Right lobe of liver (tissue), 6 donors: ENCODE measurements at regions not wholly inside any gene's neighbourhood (a gene's known extent, or its start where the extent isn't known, plus 50 kb on each side); places are given as distances from the start of the nearest gene placed in this dataset.

Experiments used
- ATAC-seq, 4 donors: fragments of 200-7000 bp; cut with Tn5 transposase; one replicate each; pipeline ENCODE4 v1.9.1; 2020; ENCODE audit warnings: mild to moderate bottlenecking in 4 of 4, moderate library complexity in 4 of 4
- DNase-seq, 3 donors: peaks; one replicate each; pipeline ENCODE4 v3.0.0-alpha.2; 2020
- H3K27ac ChIP-seq, 3 donors: fragments of 200-600 bp; one replicate each; pipeline ENCODE4 v1.8.0; 2022
- H3K27me3 ChIP-seq, 2 donors: fragments of 200-600 bp; one replicate each; pipeline ENCODE4 v1.8.0; 2022
- H3K36me3 ChIP-seq, 4 donors: fragments of 200-600 bp; sonication (generic) in 1 of 4; one replicate each; pipeline versions ENCODE4 v1.5.1 to v1.8.0; 2017 to 2022; ENCODE audit warnings: control low read depth in 1 of 4
- H3K4me1 ChIP-seq, 4 donors: fragments of 200-600 bp; sonication (generic) in 1 of 4; one replicate each; pipeline versions ENCODE4 v1.5.1 to v1.8.0; 2017 to 2022; ENCODE audit warnings: control low read depth in 1 of 4
- H3K4me3 ChIP-seq, 3 donors: fragments of 200-600 bp; one replicate each; pipeline ENCODE4 v1.8.0; 2022
- H3K9me3 ChIP-seq, 4 donors: fragments of 200-600 bp; sonication (generic) in 1 of 4; one replicate each; pipeline versions ENCODE4 v1.5.1 to v1.8.0; 2017 to 2022; ENCODE audit warnings: control low read depth in 1 of 4
- CTCF ChIP-seq, 4 donors: fragments of 200-600 bp in 3 of 4; fragments of 450-650 bp in 1 of 4; IDR thresholded peaks; one replicate each; pipeline versions ENCODE4 v1.5.1 to v1.8.0; 2016 to 2022; ENCODE audit warnings: antibody characterized with exemption in 4 of 4, mild to moderate bottlenecking in 2 of 4
- POLR2A ChIP-seq: fragments of 450-650 bp; IDR thresholded peaks from one replicate; pipeline ENCODE4 v1.6.1; 2017; ENCODE audit warnings: antibody characterized with exemption, mild to moderate bottlenecking
- WGBS: methylation state at CpG from one replicate; pipeline ENCODE4 v1.1.6; 2018; ENCODE audit warnings: low coverage, low lambda C conversion rate; ENCODE audit not compliant: insufficient coverage; ENCODE audit errors: missing lambda C conversion rate; 5-methylcytosine and 5-hydroxymethylcytosine counted together
- intact Hi-C, 2 donors: fragments of 100-400 bp; cut with DNase I; formaldehyde crosslinking; loops; one replicate each; pipeline versions ENCODE4 v1.11.2 to v1.14.1; 2022
- donor health status: DM: no; HTN: yes; CAD: no.
- donor health status: DM: no; HTN: no; CAD: no.
- donor health status: DM: no; HTN: no; CAD: no.
- donor health status: DM: no; HTN: yes; CAD: no.
- donor health status: DM: no; HTN: yes; CAD: no.

DNA sequence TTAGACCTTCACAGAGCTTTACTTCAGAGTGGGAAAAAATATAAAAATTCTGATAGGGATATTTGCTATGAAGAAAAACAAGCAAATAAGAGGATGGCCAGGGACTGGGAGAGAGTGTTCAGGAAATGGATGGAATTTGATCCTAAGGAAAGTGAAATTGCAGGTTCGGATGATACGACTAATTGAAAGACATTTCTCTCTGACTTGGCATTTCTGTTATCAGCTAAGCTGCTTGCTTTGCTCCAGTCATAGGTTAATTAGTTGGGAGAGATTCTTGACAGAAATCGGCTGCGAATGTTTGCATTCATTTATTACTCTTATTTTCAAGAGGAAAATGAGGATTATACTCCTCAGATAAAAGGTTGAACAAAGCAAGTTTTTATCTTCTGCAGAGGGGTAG is 808.7 kb upstream of the NECTIN3 start:
- ATAC-seq (no peak), DNase-seq (no peak)
- WGBS = 45% methylated on average over 4 of the region's 4 CpGs
- no peak overlapping the region for H3K4me3 ChIP-seq
- H3K36me3 ChIP-seq = no peaks in the 10 kb centered on the region
- no peaks in the 10 kb centered on the region for H3K4me1 ChIP-seq
- no peaks in the 10 kb centered on the region for H3K9me3 ChIP-seq
- intact Hi-C loops = no loop called here
- TF ChIP-seq CTCF (IDR thresholded peaks at IDR 0.05) (no peak), POLR2A (no peak)
- no peaks in the 10 kb centered on the region for H3K27me3 ChIP-seq
- H3K27ac ChIP-seq = no peak overlapping the region

DNA sequence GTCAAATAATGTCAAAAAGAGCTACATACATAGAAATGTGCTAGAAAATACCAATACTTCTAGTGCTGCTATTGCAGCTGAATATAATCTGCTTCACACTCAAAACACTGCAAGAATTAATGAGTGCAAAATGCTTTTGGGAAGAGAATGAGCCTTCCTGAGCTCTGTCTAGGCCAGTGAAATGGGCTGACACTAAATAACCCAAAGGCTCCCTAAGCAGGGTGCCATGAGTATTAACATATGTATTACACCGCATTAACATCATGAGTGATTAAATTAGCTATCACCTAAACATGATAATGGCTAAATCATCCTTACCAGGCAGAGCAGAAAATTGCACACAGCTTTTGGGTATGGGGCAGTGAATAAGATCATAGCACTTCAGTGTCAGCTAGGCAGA is 806.3 kb upstream of the NECTIN3 start:
- 50% methylated on average over 1 of the region's 1 CpG for WGBS
- H3K4me1 ChIP-seq = no peaks in the 10 kb centered on the region
- no peaks in the 10 kb centered on the region for H3K36me3 ChIP-seq
- DNase-seq = no peak
- H3K27me3 ChIP-seq = no peaks in the 10 kb centered on the region
- ATAC-seq = no peak
- H3K27ac ChIP-seq = no peak overlapping the region
- no peaks in the 10 kb centered on the region for H3K9me3 ChIP-seq
- no peak for TF ChIP-seq CTCF (IDR thresholded peaks at IDR 0.05)
- intact Hi-C loops = no loop called here
- no peak overlapping the region for H3K4me3 ChIP-seq

- Histone ChIP-seq H3K4me1 (no peaks in the 10 kb centered on the region), H3K9me3 (no peaks in the 10 kb centered on the region), H3K27me3 (no peaks in the 10 kb centered on the region), H3K27ac (no peak overlapping the region), H3K4me3 (no peak overlapping the region), H3K36me3 (no peaks in the 10 kb centered on the region)
- WGBS = 76% methylated on average over 4 of the region's 4 CpGs
- ATAC-seq = no peak
- intact Hi-C loops = no loop called here
- DNase-seq = no peak
- TF ChIP-seq POLR2A = no peak
- TF ChIP-seq CTCF (IDR thresholded peaks at IDR 0.05) = no peak
Observed at GRCh38 chr3:110267304-110267845, 804.2 kb upstream of the NECTIN3 start.

DNA sequence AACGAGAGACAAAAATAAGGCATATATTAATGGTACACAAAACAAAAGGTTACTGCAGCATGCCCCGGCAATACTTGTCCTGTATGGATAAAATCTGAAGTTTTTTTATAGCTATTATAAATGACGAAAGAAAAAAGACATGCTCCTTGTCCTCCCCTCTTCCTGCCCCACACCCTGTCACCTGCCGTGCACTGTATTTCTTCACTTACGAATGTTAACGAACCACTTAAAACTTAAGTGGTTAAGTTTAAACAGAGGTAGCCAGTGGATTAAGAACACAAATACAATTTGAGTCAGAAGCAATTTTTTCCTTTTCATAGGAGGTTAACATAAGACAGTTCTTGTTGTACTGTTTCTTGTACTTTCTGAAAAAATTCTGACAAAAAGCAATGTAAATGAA is 799.1 kb upstream of the NECTIN3 start:
- Histone ChIP-seq H3K9me3 (no peaks in the 10 kb centered on the region), H3K27ac (no peak overlapping the region), H3K4me1 (no peaks in the 10 kb centered on the region), H3K36me3 (no peaks in the 10 kb centered on the region), H3K27me3 (no peaks in the 10 kb centered on the region), H3K4me3 (no peak overlapping the region)
- 57% methylated on average over 6 of the region's 6 CpGs for WGBS
- intact Hi-C loops = no loop called here
- ATAC-seq (no peak), DNase-seq (no peak)
- TF ChIP-seq CTCF (IDR thresholded peaks at IDR 0.05) (no peak), POLR2A (no peak)

- Histone ChIP-seq H3K4me1 (no peaks in the 10 kb centered on the region), H3K4me3 (no peak overlapping the region), H3K9me3 (no peaks in the 10 kb centered on the region), H3K27me3 (no peaks in the 10 kb centered on the region), H3K27ac (no peak overlapping the region), H3K36me3 (no peaks in the 10 kb centered on the region)
- DNase-seq (no peak), ATAC-seq (no peak)
- intact Hi-C loops = no loop called here
- no peak for TF ChIP-seq POLR2A
- no peak for TF ChIP-seq CTCF (IDR thresholded peaks at IDR 0.05)
- WGBS = 95% methylated on average over 1 of the region's 1 CpG
Observed at GRCh38 chr3:110291886-110292501, 779.6 kb upstream of the NECTIN3 start.
